ENCODE measurements at regions not wholly inside any gene's neighbourhood (a gene's known extent, or its start where the extent isn't known, plus 50 kb on each side); places are given as distances from the start of the nearest gene placed in this dataset.

- intact Hi-C loops (cut with DNase I; ENCODE audit: low total_unique reads), result no loop called here
- H3K4me3 ChIP-seq (ENCODE audit: low read depth, poor library complexity, severe bottlenecking), result no peak overlapping the region
- WGBS, 2 donors, result 88 to 91% methylated on average over 5 to 8 of the region's 9 CpGs
- TF ChIP-seq POLR2A (IDR thresholded peaks at IDR 0.05) (no peak), CTCF (IDR thresholded peaks at IDR 0.05) (no peak)
- no peak for DNase-seq (ENCODE audit: low spot score in 2 of 2)
Observed at GRCh38 chr2:104078431-104079157, 775.3 kb upstream of the POU3F3 start.

- no peak overlapping the region for H3K4me3 ChIP-seq (ENCODE audit: low read depth, poor library complexity, severe bottlenecking)
- WGBS, 2 donors, result 93 to 94% methylated on average over 5 of the region's 5 CpGs
- DNase-seq (ENCODE audit: low spot score in 2 of 2), result no peak
- intact Hi-C loops (cut with DNase I; ENCODE audit: low total_unique reads), result no loop called here
- TF ChIP-seq POLR2A (IDR thresholded peaks at IDR 0.05), result no peak
- TF ChIP-seq CTCF (IDR thresholded peaks at IDR 0.05), result no peak
Observed at GRCh38 chr2:104088745-104089144, 765.2 kb upstream of the POU3F3 start.

- intact Hi-C loops (cut with DNase I; ENCODE audit: low total_unique reads), result no loop called here
- no peak for DNase-seq (ENCODE audit: low spot score in 2 of 2)
- no peak overlapping the region for H3K4me3 ChIP-seq (ENCODE audit: low read depth, poor library complexity, severe bottlenecking)
- WGBS, 2 donors, result 94 to 95% methylated on average over 6 of the region's 6 CpGs
- TF ChIP-seq CTCF (IDR thresholded peaks at IDR 0.05) (no peak), POLR2A (IDR thresholded peaks at IDR 0.05) (no peak)
Observed at GRCh38 chr2:104090407-104090806, 763.5 kb upstream of the POU3F3 start.

- intact Hi-C loops (cut with DNase I; ENCODE audit: low total_unique reads), result no loop called here
- no peak for DNase-seq (ENCODE audit: low spot score in 2 of 2)
- TF ChIP-seq CTCF (IDR thresholded peaks at IDR 0.05) (no peak), POLR2A (IDR thresholded peaks at IDR 0.05) (no peak)
- no peak overlapping the region for H3K4me3 ChIP-seq (ENCODE audit: low read depth, poor library complexity, severe bottlenecking)
Observed at GRCh38 chr2:104091894-104092293, 762.0 kb upstream of the POU3F3 start.

- H3K4me3 ChIP-seq (ENCODE audit: low read depth, poor library complexity, severe bottlenecking), result no peak overlapping the region
- TF ChIP-seq POLR2A (IDR thresholded peaks at IDR 0.05) (no peak), CTCF (IDR thresholded peaks at IDR 0.05) (no peak)
- WGBS, 2 donors, result 55 to 56% methylated on average over 6 of the region's 6 CpGs
- DNase-seq (ENCODE audit: low spot score in 2 of 2), result no peak
- intact Hi-C loops (cut with DNase I; ENCODE audit: low total_unique reads), result no loop called here
Observed at GRCh38 chr2:104092886-104093285, 761.0 kb upstream of the POU3F3 start.

- 47 to 61% methylated on average over 3 of the region's 3 CpGs for WGBS, 2 donors
- TF ChIP-seq CTCF (IDR thresholded peaks at IDR 0.05) (no peak), POLR2A (IDR thresholded peaks at IDR 0.05) (no peak)
- intact Hi-C loops (cut with DNase I; ENCODE audit: low total_unique reads), result no loop called here
- no peak for DNase-seq (ENCODE audit: low spot score in 2 of 2)
- H3K4me3 ChIP-seq (ENCODE audit: low read depth, poor library complexity, severe bottlenecking), result no peak overlapping the region
Observed at GRCh38 chr2:104102615-104103014, 751.3 kb upstream of the POU3F3 start.

Measured in lower leg skin (tissue), 4 donors.